Limb (tissue), 2 donors: ENCODE measurements at regions not wholly inside any gene's neighbourhood (a gene's known extent, or its start where the extent isn't known, plus 50 kb on each side); places are given as distances from the start of the nearest gene placed in this dataset.

Experiments used
- DNase-seq, 2 donors: peaks; one replicate each; pipeline ENCODE4 v3.0.0-alpha.2; 2016; ENCODE audit errors: extremely low spot score in 2 of 2

DNA sequence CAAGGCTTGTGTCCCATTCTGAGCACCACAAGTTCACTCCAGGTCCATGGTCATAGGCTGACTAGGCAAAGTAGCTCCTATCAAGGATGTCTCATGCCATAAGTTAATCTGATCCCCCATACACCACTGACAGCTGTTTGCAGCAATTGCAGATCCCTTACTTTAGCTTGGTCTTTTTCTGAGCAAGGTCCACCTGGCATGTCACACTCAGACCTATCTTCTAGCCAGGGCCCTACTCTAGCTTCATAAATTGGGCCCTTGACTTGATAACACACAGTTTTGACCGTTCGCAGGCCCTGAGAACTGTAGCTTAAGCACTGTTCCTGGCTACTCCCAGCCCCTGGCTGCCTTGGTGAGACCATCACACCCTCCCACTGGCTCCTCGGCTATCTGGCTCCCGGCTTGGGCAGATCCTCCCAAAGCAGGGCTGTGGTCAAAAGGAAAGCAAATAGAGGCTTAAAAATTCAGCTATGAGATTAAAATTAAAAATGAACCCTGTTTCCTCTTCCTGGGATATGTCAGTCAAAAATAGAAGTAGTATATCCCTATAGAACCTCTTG is 427.4 kb downstream of the RAB28 start:
- DNase-seq: no peak

DNA sequence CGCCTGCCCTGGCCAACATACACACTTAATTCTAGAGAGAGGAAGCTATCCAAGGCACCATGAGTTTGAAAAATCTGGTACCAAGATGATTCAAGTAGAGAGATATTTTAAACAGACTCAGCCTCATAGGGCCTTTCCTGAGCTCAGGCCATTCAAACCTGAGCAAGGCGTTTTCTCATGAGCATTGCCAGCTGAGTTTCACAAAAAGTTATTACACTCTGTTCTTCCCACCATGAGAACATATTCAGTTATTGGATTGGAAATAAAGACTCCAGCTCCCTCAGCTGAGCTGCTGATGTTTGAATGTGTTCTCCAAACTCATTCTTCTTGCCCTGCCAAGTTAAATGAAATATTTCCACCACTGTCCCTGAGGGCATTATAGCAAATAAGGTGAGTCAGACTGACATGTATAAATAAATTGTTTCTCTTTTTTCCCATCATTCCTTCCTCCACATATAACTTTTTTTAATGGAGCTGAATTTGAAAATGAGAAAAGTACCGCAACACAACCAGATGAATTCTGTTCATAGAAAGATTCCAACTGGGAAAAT is 429.6 kb downstream of the RAB28 start:
- no peak for DNase-seq

DNA sequence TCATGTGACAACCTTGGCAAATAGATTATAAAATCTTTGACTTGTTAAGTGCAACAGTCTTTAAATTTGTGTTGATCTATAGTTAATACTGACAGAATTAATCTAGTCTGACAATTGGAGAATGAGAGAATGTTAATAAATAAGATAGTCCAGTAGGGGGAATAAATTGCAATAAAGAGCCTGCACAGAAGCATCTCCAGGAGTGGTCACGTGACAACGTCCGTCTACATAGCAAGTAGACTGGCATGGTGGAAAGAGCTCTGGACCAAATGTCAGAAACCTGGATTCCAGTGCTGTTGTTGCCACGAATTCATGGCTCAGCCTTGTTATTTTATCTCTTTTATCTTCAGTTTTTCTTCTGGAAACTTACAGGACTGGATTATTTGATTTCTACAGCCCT is 436.5 kb downstream of the RAB28 start:
- no peak for DNase-seq

DNA sequence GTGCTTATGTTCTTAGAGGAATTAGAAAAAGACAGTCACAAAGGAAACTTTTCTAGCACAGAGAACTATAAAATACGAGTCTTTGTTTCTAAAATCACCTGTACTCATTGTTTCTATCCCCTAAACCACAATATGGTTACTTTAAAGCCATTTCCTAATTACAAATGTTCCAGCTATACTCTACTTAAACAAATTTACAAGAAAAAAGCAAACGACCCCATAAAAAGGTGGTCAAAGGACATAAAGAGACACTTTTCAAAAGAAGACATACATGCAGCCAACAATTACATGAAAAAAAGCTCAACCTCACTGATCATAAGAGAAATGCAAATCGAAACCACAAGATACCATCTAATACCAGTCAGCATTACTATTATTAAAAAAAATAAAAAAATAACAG is 447.3 kb downstream of the RAB28 start:
- no peak for DNase-seq

DNA sequence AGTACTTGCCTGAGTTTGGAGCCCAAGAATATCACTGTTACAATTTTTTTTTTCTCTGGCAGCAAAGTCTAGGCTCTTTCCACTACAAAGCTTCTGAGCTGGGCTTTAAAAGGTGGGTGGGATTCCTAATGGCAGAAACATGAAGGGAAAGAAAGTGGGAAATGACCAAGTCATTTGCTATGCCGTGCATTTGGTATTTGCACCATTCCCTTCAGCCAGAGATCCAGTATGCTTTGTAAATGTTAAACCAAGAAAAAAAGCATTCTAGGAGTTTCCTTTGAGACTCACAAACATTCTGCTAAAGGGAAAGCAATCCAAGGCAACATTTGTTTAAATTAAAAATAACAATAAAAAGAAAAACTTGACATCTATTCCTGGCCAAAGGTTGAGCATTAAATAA is 451.2 kb downstream of the RAB28 start:
- DNase-seq: peak in 1 of 2 donors; percentile 38

DNA sequence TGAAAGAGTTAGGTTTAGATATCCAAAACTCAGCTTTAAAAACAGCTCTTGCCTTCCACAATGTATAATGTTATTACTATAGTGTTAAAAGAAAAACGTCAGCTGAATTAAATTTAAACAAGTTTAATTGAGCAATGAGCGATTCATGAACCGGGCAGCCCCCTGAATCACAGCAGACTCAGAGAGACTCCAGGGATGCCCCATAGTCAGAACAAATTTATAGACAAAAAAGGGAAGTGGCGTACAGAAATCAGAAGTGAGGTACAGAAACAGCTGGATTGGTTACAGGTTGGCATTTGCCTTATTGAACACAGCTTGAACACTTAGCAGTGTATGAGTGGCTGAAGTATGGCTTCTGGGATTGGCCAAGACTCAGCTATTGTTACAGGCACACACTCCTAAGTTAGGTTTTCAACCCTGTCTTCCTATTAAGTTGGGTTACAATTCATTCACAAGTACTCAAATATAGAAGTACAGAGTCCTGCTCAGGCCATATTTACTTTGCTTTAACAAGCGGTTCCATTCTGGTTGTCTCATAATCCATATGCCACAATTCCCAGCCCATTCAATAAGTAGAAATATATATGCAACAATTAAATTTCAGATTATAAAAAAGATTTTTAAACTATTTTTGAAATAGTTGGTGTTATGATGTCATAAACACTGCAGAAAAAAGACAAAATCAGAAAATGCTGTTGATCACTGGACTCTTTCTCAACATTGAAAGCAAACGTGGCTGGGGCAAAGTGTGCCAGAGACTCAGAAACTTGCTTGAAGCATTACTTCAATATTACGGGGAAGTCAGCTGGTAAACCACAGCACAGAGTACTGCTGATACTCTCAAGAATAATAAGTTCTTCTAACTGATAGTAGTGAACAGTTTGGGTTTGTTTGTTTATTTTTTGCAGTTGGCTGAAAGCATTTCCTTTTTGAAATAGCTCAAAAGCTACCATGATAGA is 459.7 kb downstream of the RAB28 start:
- DNase-seq: no peak

DNA sequence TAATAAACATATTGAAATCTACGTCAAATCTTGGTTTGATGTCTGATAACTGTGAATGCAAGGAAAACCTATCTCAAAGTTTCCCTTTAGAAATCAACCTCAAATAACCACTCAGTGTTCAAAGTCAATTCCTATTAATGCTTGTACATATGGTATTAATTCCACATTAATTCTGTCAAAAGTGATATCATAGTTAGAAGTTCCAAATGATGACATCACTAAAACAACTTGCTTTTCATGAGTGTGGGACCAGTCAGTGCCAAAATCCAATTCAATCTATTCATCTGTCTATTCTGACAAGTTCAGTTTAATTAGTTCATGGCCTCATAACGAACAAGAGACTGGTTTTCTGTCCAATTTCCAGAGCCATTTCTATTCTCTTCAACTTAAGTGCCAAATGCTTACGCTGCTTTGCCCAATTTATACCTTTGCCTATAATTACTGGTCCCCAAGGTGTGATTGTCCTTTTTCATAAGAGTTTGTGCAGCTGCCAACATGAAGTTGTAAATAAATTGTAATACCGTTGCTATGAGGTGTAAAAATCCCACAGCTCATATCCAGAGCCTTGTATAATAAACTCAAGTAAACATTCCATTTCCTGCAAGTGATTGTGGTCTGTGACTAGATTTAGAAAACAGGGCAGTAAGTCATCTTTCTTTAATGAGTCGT is 476.2 kb downstream of the RAB28 start:
- peak in 1 of 2 donors; percentile 31 for DNase-seq

DNA sequence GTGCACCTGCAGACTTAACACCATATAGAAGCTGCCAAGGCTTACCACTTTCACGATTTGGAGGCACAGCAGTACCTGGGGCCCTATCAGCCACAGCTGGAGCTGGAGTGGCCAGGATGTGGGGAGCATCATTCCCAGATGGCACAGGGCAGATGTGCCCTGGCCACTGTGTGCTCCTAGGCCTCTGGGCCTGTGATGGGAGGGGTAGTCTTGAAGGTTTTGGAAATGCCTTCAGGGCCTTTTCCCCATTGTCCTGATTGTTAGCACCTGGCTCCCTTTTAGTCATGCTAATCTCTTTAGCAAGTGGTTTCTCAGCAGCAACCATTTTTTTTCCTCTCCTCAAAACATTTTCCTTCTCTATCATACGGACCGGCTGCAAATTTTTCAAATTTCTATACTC is 490.2 kb downstream of the RAB28 start:
- no peak for DNase-seq

DNA sequence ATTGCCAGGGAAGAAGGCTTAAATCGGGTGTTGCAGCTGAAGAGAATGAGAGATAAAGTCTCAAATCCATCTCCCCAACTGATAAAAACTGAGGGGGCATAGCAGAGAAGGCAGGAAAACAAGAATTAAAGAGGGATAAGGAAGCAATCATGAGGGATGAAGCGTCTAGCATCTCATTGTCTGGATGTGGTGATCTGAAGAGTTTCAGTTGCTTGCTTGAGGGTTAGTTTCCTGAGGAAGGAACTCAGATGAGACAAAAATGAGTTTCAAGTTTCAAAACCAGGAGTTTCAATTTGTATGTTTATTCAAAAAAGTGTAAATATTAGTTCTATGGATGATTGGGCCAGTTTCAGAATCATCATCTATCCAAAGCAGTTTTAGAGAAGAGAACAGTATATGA is 496.9 kb downstream of the RAB28 start:
- DNase-seq: no peak

DNA sequence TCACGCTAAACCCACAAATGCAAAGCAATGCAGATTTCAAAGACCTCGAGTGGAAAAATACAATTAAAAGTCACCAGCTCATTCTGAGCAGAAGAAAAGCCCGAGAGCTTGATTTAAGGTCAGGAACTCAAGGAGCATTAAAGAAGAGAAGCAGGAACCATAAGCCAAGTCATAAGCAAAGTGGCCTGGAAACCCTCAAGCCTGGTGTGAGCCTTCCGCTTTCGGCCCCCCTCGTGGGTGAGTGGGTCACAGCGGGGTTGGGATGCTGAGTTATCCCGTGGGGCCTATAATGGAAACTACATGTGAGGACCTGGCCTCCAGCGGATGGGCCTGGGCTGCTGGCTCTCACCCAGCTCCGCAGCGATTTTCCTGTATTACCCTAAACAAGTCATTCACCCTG is 504.3 kb downstream of the RAB28 start:
- no peak for DNase-seq

DNA sequence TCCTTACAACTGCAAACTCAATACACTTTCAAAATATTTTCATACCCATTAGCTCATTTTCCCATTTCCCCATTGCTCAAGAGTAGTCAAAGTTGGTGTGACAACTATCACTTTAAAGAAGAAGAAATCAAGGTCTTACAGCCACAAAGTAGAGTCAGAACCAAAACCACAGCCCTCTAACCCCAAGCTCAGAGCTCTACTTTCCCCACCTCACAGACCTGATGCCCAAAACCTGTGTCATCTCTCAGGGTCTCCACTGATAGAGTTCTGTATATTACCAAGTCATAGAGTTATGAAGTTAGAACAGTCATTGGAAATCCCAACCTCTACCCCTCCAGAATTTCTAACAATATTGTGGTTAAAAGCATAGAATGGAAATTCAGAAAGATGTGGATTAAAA is 505.8 kb downstream of the RAB28 start:
- DNase-seq: no peak

DNA sequence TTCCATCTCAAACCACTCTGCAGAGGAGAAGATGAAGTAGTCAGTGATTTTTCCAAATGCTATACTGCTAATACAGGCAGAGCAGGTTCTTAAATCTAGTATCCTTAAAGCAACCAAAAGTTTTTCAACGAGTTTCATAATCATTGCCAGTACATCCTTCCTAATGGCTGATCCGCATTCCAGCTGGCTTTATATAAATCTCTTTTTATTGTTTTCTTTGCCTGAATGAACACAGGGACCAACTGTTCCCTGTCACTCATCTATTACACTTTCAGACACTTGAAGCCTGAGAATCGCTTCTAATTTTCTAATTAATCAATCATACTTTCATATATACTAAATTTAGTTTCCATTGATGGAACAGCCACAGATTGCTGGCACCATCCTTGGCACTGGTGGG is 508.6 kb downstream of the RAB28 start:
- DNase-seq: no peak

DNA sequence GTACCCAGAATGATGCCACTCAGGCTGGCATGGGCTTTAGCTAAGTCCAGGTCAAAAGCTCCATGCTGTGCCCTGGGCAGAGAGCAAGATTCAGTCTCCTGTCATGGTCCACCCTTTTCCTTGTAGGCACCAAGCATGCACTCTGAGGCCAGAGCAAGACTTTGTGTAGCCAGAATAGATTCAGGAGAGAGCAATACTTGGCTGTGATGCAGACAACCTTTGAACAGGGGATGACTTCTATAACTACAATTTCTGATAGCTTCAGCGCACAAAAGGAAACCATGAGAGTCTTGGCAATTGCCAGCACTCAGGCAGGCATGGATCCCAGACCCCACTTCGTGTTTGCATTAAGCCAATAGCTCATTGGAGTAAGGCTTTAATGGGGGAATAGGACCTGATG is 510.6 kb downstream of the RAB28 start:
- DNase-seq: no peak

DNA sequence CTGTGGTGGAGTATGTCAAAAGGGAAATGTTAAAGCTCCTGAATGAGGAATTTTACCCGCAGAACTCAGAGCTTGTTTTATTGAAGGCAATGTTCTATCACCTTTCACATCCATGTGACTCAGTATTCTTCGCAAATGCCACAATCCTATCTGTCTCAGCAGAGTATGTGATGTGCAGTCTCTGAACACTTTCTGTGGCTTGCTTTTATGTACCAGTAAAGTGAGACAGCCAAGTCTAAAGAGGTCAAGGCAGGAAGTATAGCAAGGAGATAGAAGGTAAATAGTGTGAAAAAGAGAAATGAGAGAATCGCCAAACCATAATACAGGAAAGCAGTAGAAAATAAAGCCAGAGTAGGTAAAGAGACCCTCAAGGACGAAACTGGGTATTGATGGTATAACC is 515.8 kb downstream of the RAB28 start:
- DNase-seq: no peak

DNA sequence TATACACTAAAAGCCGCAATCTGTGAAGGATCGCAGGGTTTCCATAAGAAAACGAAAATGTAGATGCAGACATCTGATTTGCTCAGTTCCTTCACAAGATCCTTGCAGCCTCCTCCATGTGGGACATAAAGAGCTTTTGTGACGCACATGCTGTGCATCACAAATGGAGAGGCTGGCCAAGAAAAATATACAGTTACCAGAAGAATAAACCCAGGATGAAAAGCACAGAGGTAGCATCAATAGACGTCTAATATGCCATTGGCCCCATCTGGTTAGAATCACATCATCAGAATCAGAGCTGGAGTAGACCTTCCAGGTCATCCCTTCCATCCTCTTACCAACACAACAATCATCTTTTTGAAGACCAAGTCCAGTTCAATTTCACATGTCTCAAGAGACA is 517.4 kb downstream of the RAB28 start:
- no peak for DNase-seq

DNA sequence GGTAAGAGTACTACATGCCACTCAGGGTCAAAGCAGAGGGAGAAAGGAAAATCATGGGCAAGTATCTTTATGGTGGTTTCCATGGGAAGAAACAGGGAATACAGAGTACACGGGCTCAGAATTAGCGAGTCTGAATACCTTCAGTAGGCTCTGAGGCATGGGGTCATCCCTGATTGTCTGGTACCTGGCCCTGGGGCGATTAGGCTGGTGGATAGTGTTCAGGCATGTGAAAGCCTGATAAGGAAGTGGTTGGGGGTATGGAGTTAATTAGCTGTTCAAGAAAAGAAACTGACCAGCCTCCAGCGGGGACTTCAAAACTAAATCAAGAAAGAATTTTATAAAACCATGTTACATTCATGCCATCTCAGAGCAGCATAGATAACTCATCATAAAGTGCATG is 518.8 kb downstream of the RAB28 start:
- no peak for DNase-seq

DNA sequence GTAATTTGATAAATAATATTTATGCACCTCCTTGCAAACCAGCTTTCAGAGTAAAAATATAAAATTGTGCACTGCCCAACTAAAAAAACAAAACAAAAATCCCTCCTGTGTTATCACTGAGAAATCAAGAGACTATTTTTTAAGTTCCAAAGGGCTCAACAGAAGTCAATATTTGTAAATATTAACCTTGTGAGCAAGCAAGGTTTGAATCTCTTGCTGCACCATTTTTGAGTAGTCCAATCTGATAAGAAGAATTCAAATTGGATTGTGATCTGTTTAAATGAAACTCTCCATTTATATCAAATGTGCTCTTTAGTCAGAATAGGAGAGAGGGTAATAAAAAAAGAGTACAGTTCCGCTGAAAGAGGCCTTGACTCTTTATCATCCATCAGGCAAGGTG is 520.2 kb downstream of the RAB28 start:
- no peak for DNase-seq

DNA sequence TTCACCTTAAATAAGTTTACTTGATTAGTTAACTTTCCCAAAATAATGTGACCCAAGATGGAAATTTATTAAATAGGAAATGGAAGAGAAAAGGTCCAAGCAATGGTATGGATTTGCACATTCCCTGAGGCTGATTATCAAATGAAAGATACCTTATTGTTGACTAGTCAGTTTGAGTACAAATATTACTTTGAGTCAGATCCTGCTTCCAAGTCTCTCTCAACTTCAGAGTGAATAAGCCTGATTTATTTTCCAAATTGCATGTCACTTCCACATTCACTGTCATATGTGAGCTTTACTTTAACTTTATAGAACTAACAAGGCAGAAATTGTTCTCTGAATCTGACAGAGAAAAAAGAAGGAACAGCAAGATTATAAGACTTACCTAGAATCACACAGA is 520.8 kb downstream of the RAB28 start:
- no peak for DNase-seq

DNA sequence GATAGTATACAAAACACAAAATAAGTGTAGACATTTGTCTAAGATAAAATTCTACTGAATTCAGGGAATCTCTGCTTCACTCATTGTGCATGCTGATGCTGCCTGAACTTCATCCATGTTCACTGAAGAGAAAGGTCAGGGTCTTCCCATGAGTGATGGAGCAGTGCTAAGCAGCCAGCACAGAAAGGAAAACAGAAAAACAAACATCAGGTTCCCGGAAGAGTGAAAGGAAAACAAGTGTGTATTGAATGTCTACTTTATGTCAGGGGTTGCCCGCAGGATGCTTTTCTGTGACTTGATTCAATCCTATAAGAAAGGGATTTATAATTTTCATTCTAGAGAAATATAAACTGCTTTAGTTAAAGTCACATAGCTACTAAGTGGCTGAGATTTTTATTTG is 522.4 kb downstream of the RAB28 start:
- DNase-seq: no peak

DNA sequence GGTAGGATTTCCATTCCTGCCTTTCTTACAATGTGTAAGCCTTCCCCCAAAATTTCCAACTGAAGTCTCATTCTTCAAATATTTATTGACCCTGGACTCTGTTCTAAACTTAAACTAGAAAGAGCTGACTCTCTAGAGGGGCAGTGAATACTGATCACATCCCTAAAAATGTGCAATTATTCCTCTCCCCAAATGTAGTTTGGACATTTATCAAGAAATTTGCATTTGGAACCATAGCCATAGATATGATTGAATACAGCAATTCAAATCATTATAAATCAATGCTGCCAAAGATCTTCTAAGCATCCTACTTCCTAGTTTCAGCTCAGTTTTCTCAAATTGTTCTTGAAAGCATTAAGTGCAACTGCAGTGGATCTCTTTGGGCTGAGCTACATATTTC is 525.7 kb downstream of the RAB28 start:
- DNase-seq: no peak

DNA sequence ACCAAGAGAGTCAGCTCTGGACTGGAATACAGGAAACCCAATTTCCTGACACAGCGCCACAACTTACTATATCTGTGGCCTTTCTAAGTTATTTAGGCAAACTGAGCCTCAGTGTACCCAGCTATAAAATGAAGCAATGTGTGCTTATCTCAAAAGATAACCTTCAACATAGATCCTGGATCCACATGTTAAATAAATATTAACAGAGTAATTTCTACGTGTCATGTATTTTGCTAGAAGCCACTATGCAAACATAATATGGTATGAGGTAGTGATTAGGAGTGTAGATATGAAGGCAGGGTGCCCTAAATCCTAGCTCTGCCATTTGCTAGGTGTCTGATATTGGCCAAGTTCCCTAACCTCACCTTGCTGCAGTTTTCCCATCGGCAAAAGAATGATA is 527.0 kb downstream of the RAB28 start:
- DNase-seq: no peak

DNA sequence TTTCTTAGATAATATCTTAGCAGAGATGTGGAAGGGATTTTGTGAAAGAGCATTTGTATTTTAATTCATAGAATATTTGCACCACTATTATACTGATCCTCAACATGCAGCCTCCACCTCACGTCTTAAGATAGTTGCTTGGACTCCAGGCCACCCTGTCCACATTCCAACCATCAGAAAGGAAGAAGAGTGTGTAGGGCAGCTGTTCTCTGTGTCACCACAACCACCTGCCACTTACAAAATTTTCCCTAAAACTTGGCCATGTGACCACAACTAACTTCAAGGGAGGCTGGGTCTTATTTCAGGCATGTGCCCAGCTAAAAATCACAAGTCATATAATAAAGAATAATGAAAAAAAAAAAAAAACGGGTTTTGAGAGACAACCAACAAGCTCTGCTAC is 528.1 kb downstream of the RAB28 start:
- DNase-seq: no peak
